NCI-H2171 treated with DMSO at 0.1 percent for 48 hours (cell line): ENCODE measurements at regions not wholly inside any gene's neighbourhood (a gene's known extent, or its start where the extent isn't known, plus 50 kb on each side); places are given as distances from the start of the nearest gene placed in this dataset.

Source experiments
- DNase-seq: peaks from one replicate; lab custom pipeline; 2025; lab: John Stamatoyannopoulos, UW

- no peak for DNase-seq
These were observed 454.7 kb upstream of the CWC22 start for GRCh38 chr2:180461761-180462160.

GRCh38 chr2:180456801-180457200 lies 449.7 kb upstream of the CWC22 start:
- DNase-seq = peak; percentile 64

- DNase-seq = no peak
These were observed 443.7 kb upstream of the CWC22 start for GRCh38 chr2:180450841-180451240.

GRCh38 chr2:180449171-180449915 lies 442.2 kb upstream of the CWC22 start:
- no peak for DNase-seq

GRCh38 chr2:180446492-180446891 lies 439.4 kb upstream of the CWC22 start:
- DNase-seq = no peak

- no peak for DNase-seq
These were observed 436.8 kb upstream of the CWC22 start for GRCh38 chr2:180443888-180444287.

- DNase-seq = no peak
These were observed 436.0 kb upstream of the CWC22 start for GRCh38 chr2:180442860-180443644.

GRCh38 chr2:180419212-180419611 lies 412.1 kb upstream of the CWC22 start:
- DNase-seq = no peak

GRCh38 chr2:180416627-180417026 lies 409.5 kb upstream of the CWC22 start:
- peak; percentile 14 for DNase-seq

GRCh38 chr2:180413336-180413735 lies 406.2 kb upstream of the CWC22 start:
- DNase-seq = no peak

GRCh38 chr2:180412219-180412618 lies 405.1 kb upstream of the CWC22 start:
- no peak for DNase-seq

GRCh38 chr2:180411661-180412060 lies 404.6 kb upstream of the CWC22 start:
- DNase-seq = no peak

GRCh38 chr2:180406687-180407086 lies 399.6 kb upstream of the CWC22 start:
- no peak for DNase-seq

- no peak for DNase-seq
These were observed 398.4 kb upstream of the CWC22 start for GRCh38 chr2:180405520-180405919.

- DNase-seq = no peak
These were observed 387.2 kb upstream of the CWC22 start for GRCh38 chr2:180394305-180394704.

- DNase-seq = no peak
These were observed 378.6 kb upstream of the CWC22 start for GRCh38 chr2:180385601-180386201.

GRCh38 chr2:180376066-180376465 lies 369.0 kb upstream of the CWC22 start:
- DNase-seq = no peak

GRCh38 chr2:180374502-180375281 lies 367.6 kb upstream of the CWC22 start:
- no peak for DNase-seq

- no peak for DNase-seq
These were observed 363.6 kb upstream of the CWC22 start for GRCh38 chr2:180370511-180371205.

- DNase-seq = no peak
These were observed 361.8 kb upstream of the CWC22 start for GRCh38 chr2:180368881-180369280.

GRCh38 chr2:180367815-180368214 lies 360.7 kb upstream of the CWC22 start:
- DNase-seq = no peak

- no peak for DNase-seq
These were observed 359.4 kb upstream of the CWC22 start for GRCh38 chr2:180366481-180366880.
